Parathyroid adenoma (tissue), 2 donors: ENCODE measurements at regions not wholly inside any gene's neighbourhood (a gene's known extent, or its start where the extent isn't known, plus 50 kb on each side); places are given as distances from the start of the nearest gene placed in this dataset.
"Not testable (repeated sequence)": the region's sequence is repeated elsewhere in the genome, so short reads cannot be mapped to it uniquely, and the experiment has no call there.

Experiments
- H2AFZ ChIP-seq: fragments of 300-600 bp; sonication (generic); one replicate; pipeline ENCODE4 v1.7.0; 2017; ENCODE audit warnings: antibody characterized with exemption, mild to moderate bottlenecking
- H3K27ac ChIP-seq: fragments of 300-600 bp; sonication (generic); one replicate; pipeline ENCODE4 v1.7.0; 2017
- H3K27me3 ChIP-seq: fragments of 300-600 bp; sonication (generic); one replicate; pipeline ENCODE4 v1.7.0; 2017; ENCODE audit warnings: low read length; ENCODE audit not compliant: control insufficient read depth, insufficient read depth
- H3K36me3 ChIP-seq: fragments of 300-600 bp; sonication (generic); one replicate; pipeline ENCODE4 v1.7.0; 2017; ENCODE audit warnings: low read length; ENCODE audit not compliant: control insufficient read depth, insufficient read depth
- H3K4me1 ChIP-seq: fragments of 300-600 bp; sonication (generic); one replicate; pipeline ENCODE4 v1.7.0; 2017; ENCODE audit warnings: control low read depth
- H3K4me2 ChIP-seq: fragments of 300-600 bp; sonication (generic); one replicate; pipeline ENCODE4 v1.7.0; 2017; ENCODE audit warnings: low read length
- H3K4me3 ChIP-seq: fragments of 300-600 bp; sonication (generic); one replicate; pipeline ENCODE4 v1.7.0; 2017; ENCODE audit warnings: low read depth, low read length
- H3K79me2 ChIP-seq: fragments of 300-600 bp; sonication (generic); one replicate; pipeline ENCODE4 v1.7.0; 2017; ENCODE audit warnings: control low read depth
- H3K9ac ChIP-seq: fragments of 300-600 bp; sonication (generic); one replicate; pipeline ENCODE4 v1.7.0; 2017; ENCODE audit warnings: mild to moderate bottlenecking
- H3K9me3 ChIP-seq: fragments of 300-600 bp; sonication (generic); one replicate; pipeline ENCODE4 v1.7.0; 2017; ENCODE audit warnings: low read length; ENCODE audit not compliant: control insufficient read depth
- CTCF ChIP-seq: fragments of 300-600 bp; sonication (generic); IDR thresholded peaks from one replicate; pipeline ENCODE4 v1.7.0; 2017; ENCODE audit warnings: antibody characterized with exemption, mild to moderate bottlenecking
- donor health status: primary hyperparathyroidism.

GRCh38 chr14:105884808-105885281, 358.5 kb downstream of the TMEM121 start:
- Histone ChIP-seq H3K79me2 (no peaks in the 10 kb centered on the region), H3K9ac (no peak overlapping the region), H3K36me3 (no peaks in the 10 kb centered on the region), H3K9me3 (no peaks in the 10 kb centered on the region), H3K4me1 (no peaks in the 10 kb centered on the region), H3K27me3 (no peaks in the 10 kb centered on the region), H3K4me3 (no peak overlapping the region), H2AFZ (no peak overlapping the region), H3K4me2 (no peak overlapping the region), H3K27ac (no peak overlapping the region)
- TF ChIP-seq CTCF = no peak

GRCh38 chr14:105885561-105886320, 359.4 kb downstream of the TMEM121 start:
- H3K4me1 ChIP-seq = no peaks in the 10 kb centered on the region
- H3K36me3 ChIP-seq = no peaks in the 10 kb centered on the region
- H3K4me2 ChIP-seq = no peak overlapping the region
- H3K9ac ChIP-seq = no peak overlapping the region
- no peaks in the 10 kb centered on the region for H3K27me3 ChIP-seq
- H3K27ac ChIP-seq = no peak overlapping the region
- H3K9me3 ChIP-seq = no peaks in the 10 kb centered on the region
- H3K79me2 ChIP-seq = no peaks in the 10 kb centered on the region
- TF ChIP-seq CTCF = no peak
- no peak overlapping the region for H3K4me3 ChIP-seq
- no peak overlapping the region for H2AFZ ChIP-seq

GRCh38 chr14:105886791-105887191, 360.4 kb downstream of the TMEM121 start:
- not testable (repeated sequence) for H3K4me2 ChIP-seq, H3K27ac ChIP-seq, H3K9me3 ChIP-seq, H2AFZ ChIP-seq, H3K4me3 ChIP-seq, H3K4me1 ChIP-seq, H3K36me3 ChIP-seq, H3K79me2 ChIP-seq, H3K27me3 ChIP-seq, H3K9ac ChIP-seq

- Histone ChIP-seq H3K9me3 (no peaks in the 10 kb centered on the region), H3K4me3 (no peak overlapping the region), H3K79me2 (no peaks in the 10 kb centered on the region), H3K27ac (no peak overlapping the region), H2AFZ (no peak overlapping the region), H3K27me3 (no peaks in the 10 kb centered on the region), H3K36me3 (no peaks in the 10 kb centered on the region), H3K9ac (no peak overlapping the region), H3K4me2 (no peak overlapping the region), H3K4me1 (no peaks in the 10 kb centered on the region)
- TF ChIP-seq CTCF = no peak
These were observed 361.3 kb downstream of the TMEM121 start for GRCh38 chr14:105887692-105888091.

GRCh38 chr14:105888151-105888550, 361.8 kb downstream of the TMEM121 start:
- no peaks in the 10 kb centered on the region for H3K27me3 ChIP-seq
- no peaks in the 10 kb centered on the region for H3K9me3 ChIP-seq
- no peak overlapping the region for H3K9ac ChIP-seq
- H3K79me2 ChIP-seq = no peaks in the 10 kb centered on the region
- H3K4me2 ChIP-seq = no peak overlapping the region
- H2AFZ ChIP-seq = no peak overlapping the region
- TF ChIP-seq CTCF = no peak
- no peak overlapping the region for H3K27ac ChIP-seq
- H3K4me1 ChIP-seq = no peaks in the 10 kb centered on the region
- no peak overlapping the region for H3K4me3 ChIP-seq
- no peaks in the 10 kb centered on the region for H3K36me3 ChIP-seq
